OCI-LY1 (cell line): ENCODE measurements at regions not wholly inside any gene's neighbourhood (a gene's known extent, or its start where the extent isn't known, plus 50 kb on each side); places are given as distances from the start of the nearest gene placed in this dataset.

ENCODE experiments used
- H2AFZ ChIP-seq: fragments of 200-600 bp; sonication (generic), shearing (Covaris generic); 2 replicates; pipeline ENCODE4 v1.6.0; 2014; ENCODE audit warnings: antibody characterized with exemption, mild to moderate bottlenecking, low read length
- H3F3A ChIP-seq: fragments of 200-600 bp; sonication (generic), shearing (Covaris generic); 2 replicates; pipeline ENCODE4 v1.6.0; 2014; ENCODE audit warnings: mild to moderate bottlenecking, antibody characterized with exemption, low read length, moderate library complexity; ENCODE audit not compliant: insufficient read depth
- H3K27ac ChIP-seq: fragments of 200-600 bp; sonication (generic); 2 replicates; pipeline ENCODE4 v1.5.1; 2014; ENCODE audit warnings: low read length, mixed run types, mild to moderate bottlenecking, low read depth; ENCODE audit not compliant: poor library complexity, severe bottlenecking
- H3K27me3 ChIP-seq: fragments of 200-600 bp; sonication (generic); 2 replicates; pipeline ENCODE4 v1.6.0; 2014; ENCODE audit warnings: antibody characterized with exemption, mild to moderate bottlenecking, low read length, moderate library complexity; ENCODE audit not compliant: insufficient read depth
- H3K36me3 ChIP-seq: fragments of 200-600 bp; sonication (generic); 2 replicates; pipeline ENCODE4 v1.6.1; 2014; ENCODE audit warnings: mild to moderate bottlenecking, antibody characterized with exemption, low read length, moderate library complexity, mixed read lengths; ENCODE audit not compliant: insufficient read depth
- H3K4me1 ChIP-seq: fragments of 200-600 bp; sonication (generic); 2 replicates; pipeline ENCODE4 v1.5.1; 2014; ENCODE audit warnings: mild to moderate bottlenecking, low read length, moderate library complexity; ENCODE audit not compliant: insufficient read depth, severe bottlenecking
- H3K4me2 ChIP-seq: fragments of 200-600 bp; sonication (generic), shearing (Covaris generic); 2 replicates; pipeline ENCODE4 v1.6.1; 2014; ENCODE audit warnings: low read length
- H3K4me3 ChIP-seq: fragments of 200-600 bp; sonication (generic); 2 replicates; pipeline ENCODE4 v1.5.1; 2014; ENCODE audit warnings: low read length, low read depth, mild to moderate bottlenecking, mixed read lengths; ENCODE audit not compliant: poor library complexity, severe bottlenecking
- H3K79me2 ChIP-seq: fragments of 200-600 bp; shearing (Covaris generic); 2 replicates; pipeline ENCODE4 v1.6.1; 2016; ENCODE audit warnings: mixed run types, low read length, mixed read lengths; ENCODE audit not compliant: insufficient read depth
- H3K9ac ChIP-seq: fragments of 200-600 bp; sonication (generic), shearing (Covaris generic); 2 replicates; pipeline ENCODE4 v1.6.1; 2014; ENCODE audit warnings: mild to moderate bottlenecking, low read length, mixed read lengths
- H3K9me2 ChIP-seq: fragments of 200-600 bp; sonication (generic), shearing (Covaris generic); 2 replicates; pipeline ENCODE4 v1.6.1; 2014; ENCODE audit warnings: low read depth, mild to moderate bottlenecking, low read length, mixed read lengths
- H3K9me3 ChIP-seq: fragments of 200-600 bp; shearing (Covaris generic); 2 replicates; pipeline ENCODE4 v1.6.1; 2014; ENCODE audit warnings: low read length, mixed read lengths
- H4K20me1 ChIP-seq: fragments of 200-600 bp; sonication (generic), shearing (Covaris generic); 2 replicates; pipeline ENCODE4 v1.6.0; 2016; ENCODE audit warnings: mild to moderate bottlenecking, low read length; ENCODE audit not compliant: insufficient read depth
- CTCF ChIP-seq: fragments of 200-600 bp; sonication (generic), shearing (Covaris generic); IDR thresholded peaks from 2 replicates; pipeline ENCODE4 v1.5.1; 2017; ENCODE audit warnings: mild to moderate bottlenecking, antibody characterized with exemption, low read length, moderate library complexity, mixed read lengths
- EZH2 ChIP-seq: fragments of 200-600 bp; sonication (generic), shearing (Covaris generic); IDR thresholded peaks from 2 replicates; pipeline ENCODE4 v1.8.0; 2017; ENCODE audit warnings: borderline replicate concordance, mixed run types, mild to moderate bottlenecking, antibody characterized with exemption, low read length, moderate library complexity, mixed read lengths

- TF ChIP-seq CTCF (no peak; the same call in 1 of the 2 replicates), EZH2 (no peak)
- Histone ChIP-seq H3K27me3 (no peaks in the 10 kb centered on the region), H3K27ac (no peak overlapping the region)
These were observed 74.7 kb upstream of the ETAA1 start for GRCh38 chr2:67322353-67323001.

DNA sequence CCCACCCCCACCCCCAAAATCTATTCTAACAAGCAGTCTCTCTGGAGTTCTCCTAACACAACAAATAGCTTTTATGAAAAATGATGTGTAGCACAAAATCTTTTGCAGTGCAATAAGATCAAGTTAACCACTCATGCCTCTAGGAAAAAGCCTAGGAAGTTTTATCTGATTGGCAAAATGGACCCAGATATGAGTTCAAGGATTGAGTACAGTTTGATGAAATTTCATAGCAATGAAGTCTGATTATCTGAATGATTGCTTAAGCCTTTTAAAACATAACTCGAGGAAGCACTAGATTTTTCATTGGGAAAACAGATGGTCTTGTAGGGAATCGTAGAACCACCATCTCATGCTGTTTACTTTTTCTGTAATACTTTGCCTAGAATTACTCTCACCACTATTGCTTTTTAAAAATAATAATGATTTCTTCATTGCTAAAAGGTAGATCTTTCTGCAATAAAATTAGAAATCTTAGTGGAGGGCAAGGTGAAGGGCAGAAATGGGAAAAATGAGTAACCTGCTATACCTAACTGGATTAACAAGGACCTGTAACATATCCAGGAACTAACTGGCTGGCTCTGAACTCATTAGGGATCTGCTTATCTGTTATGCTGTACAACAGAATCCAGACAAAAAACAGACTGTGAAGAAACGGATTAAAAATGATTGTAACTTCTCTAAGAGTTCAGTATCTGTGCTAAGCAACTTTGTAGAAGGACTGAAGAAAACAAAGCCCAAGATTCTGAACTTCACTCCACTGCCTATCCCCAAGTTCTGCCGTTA, 73.7 kb upstream of the ETAA1 start:
- Histone ChIP-seq H3K27ac (no peak overlapping the region), H3K9ac (no peak overlapping the region), H3K4me3 (no peak overlapping the region), H3K9me2 (no peaks in the 10 kb centered on the region), H3K9me3 (no peaks in the 10 kb centered on the region), H3K36me3 (no peaks in the 10 kb centered on the region), H3F3A (no peaks in the 10 kb centered on the region), H3K4me1 (no peaks in the 10 kb centered on the region), H2AFZ (no peak overlapping the region), H3K4me2 (no peak overlapping the region), H4K20me1 (no peaks in the 10 kb centered on the region), H3K27me3 (no peaks in the 10 kb centered on the region), H3K79me2 (no peaks in the 10 kb centered on the region)
- no peak for TF ChIP-seq CTCF
- TF ChIP-seq EZH2 = no peak

More at GRCh38 chr2:67322353-67323001, 74.7 kb upstream of the ETAA1 start:
- Histone ChIP-seq H3K36me3 (no peaks in the 10 kb centered on the region), H3K4me2 (no peak overlapping the region), H3K9ac (no peak overlapping the region), H3K9me2 (no peaks in the 10 kb centered on the region), H3K9me3 (no peaks in the 10 kb centered on the region), H2AFZ (no peak overlapping the region), H4K20me1 (no peaks in the 10 kb centered on the region), H3K79me2 (no peaks in the 10 kb centered on the region), H3K4me1 (no peaks in the 10 kb centered on the region), H3K4me3 (no peak overlapping the region), H3F3A (no peaks in the 10 kb centered on the region)

DNA sequence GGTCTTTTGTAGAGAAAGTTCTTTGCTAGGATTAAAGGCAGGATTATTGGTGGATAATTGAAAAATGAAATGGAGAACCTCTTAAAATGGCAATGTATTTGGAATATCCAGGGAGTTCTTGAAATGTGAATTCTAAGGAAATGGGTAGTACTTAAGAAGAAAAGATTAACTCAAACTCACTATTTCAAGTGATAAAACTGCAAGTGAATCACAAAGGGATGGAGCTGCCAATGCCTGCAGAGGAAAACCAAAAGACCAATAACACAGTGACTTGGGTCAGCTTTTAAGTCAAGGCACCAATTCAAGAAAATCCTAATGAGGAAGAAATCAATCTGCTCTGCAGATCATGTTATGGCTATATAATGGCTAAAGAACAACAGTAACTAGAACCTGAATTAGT, 67.6 kb upstream of the ETAA1 start:
- no peaks in the 10 kb centered on the region for H3K36me3 ChIP-seq
- no peaks in the 10 kb centered on the region for H4K20me1 ChIP-seq
- H3K4me1 ChIP-seq = no peaks in the 10 kb centered on the region
- TF ChIP-seq EZH2 (no peak), CTCF (no peak)
- H2AFZ ChIP-seq = no peak overlapping the region
- no peaks in the 10 kb centered on the region for H3K79me2 ChIP-seq
- H3K4me2 ChIP-seq = no peak overlapping the region
- H3F3A ChIP-seq = no peaks in the 10 kb centered on the region
- no peak overlapping the region for H3K4me3 ChIP-seq
- no peak overlapping the region for H3K9ac ChIP-seq
- no peaks in the 10 kb centered on the region for H3K27me3 ChIP-seq
- H3K27ac ChIP-seq = no peak overlapping the region
- H3K9me3 ChIP-seq = no peaks in the 10 kb centered on the region
- H3K9me2 ChIP-seq = no peaks in the 10 kb centered on the region
